Putamen (tissue), 1 donor: ENCODE measurements at regions not wholly inside any gene's neighbourhood (a gene's known extent, or its start where the extent isn't known, plus 50 kb on each side); places are given as distances from the start of the nearest gene placed in this dataset.
A peak's percentile ranks its signal among the peaks of the same experiment; 100 is the strongest.
"Not testable (repeated sequence)": the region's sequence is repeated elsewhere in the genome, so short reads cannot be mapped to it uniquely, and the experiment has no call there.

Experiments
- DNase-seq: peaks from one replicate; pipeline ENCODE4 v3.0.0-alpha.2; 2016; ENCODE audit warnings: low spot score

- no peak for DNase-seq
Observed at GRCh38 chr3:82509106-82509842, 747.8 kb upstream of the GBE1 start.

GRCh38 chr3:82506204-82506603 is 744.8 kb upstream of the GBE1 start:
- DNase-seq, result no peak

GRCh38 chr3:82505079-82505756 is 743.8 kb upstream of the GBE1 start:
- DNase-seq, result no peak

- DNase-seq, result no peak
Observed at GRCh38 chr3:82498186-82498585, 736.7 kb upstream of the GBE1 start.

GRCh38 chr3:82496890-82497560 is 735.6 kb upstream of the GBE1 start:
- DNase-seq, result peak; percentile 21

- DNase-seq, result no peak
Observed at GRCh38 chr3:82495655-82496054, 734.2 kb upstream of the GBE1 start.

GRCh38 chr3:82494977-82495489 is 733.6 kb upstream of the GBE1 start:
- no peak for DNase-seq

GRCh38 chr3:82493858-82494257 is 732.4 kb upstream of the GBE1 start:
- no peak for DNase-seq

GRCh38 chr3:82475306-82475705 is 713.9 kb upstream of the GBE1 start:
- DNase-seq, result no peak

GRCh38 chr3:82474711-82475110 is 713.3 kb upstream of the GBE1 start:
- no peak for DNase-seq

- DNase-seq, result no peak
Observed at GRCh38 chr3:82473864-82474541, 712.6 kb upstream of the GBE1 start.

- DNase-seq, result no peak
Observed at GRCh38 chr3:82467051-82467450, 705.6 kb upstream of the GBE1 start.

- no peak for DNase-seq
Observed at GRCh38 chr3:82462977-82463376, 701.5 kb upstream of the GBE1 start.

- no peak for DNase-seq
Observed at GRCh38 chr3:82461049-82461889, 699.8 kb upstream of the GBE1 start.

- no peak for DNase-seq
Observed at GRCh38 chr3:82448320-82448719, 686.9 kb upstream of the GBE1 start.

GRCh38 chr3:82428821-82429220 is 667.4 kb upstream of the GBE1 start:
- DNase-seq, result not testable (repeated sequence)

GRCh38 chr3:82424031-82424339 is 662.5 kb upstream of the GBE1 start:
- no peak for DNase-seq

GRCh38 chr3:82423268-82424030 is 662.0 kb upstream of the GBE1 start:
- no peak for DNase-seq

- no peak for DNase-seq
Observed at GRCh38 chr3:82416830-82417229, 655.4 kb upstream of the GBE1 start.

GRCh38 chr3:82416349-82416748 is 654.9 kb upstream of the GBE1 start:
- DNase-seq, result no peak

- no peak for DNase-seq
Observed at GRCh38 chr3:82413171-82413570, 651.7 kb upstream of the GBE1 start.
